SH-SY5Y (cell line): ENCODE measurements at regions not wholly inside any gene's neighbourhood (a gene's known extent, or its start where the extent isn't known, plus 50 kb on each side); places are given as distances from the start of the nearest gene placed in this dataset.

ENCODE experiments used
- GATA2 ChIP-seq: IDR thresholded peaks from 2 replicates; pipeline ENCODE4 v1.6.1; 2011; ENCODE audit warnings: mild to moderate bottlenecking, low read depth, low read length
- GATA3 ChIP-seq: IDR thresholded peaks from 2 replicates; pipeline ENCODE4 v1.6.1; 2011; ENCODE audit warnings: low read depth, mild to moderate bottlenecking, low read length, moderate library complexity

DNA sequence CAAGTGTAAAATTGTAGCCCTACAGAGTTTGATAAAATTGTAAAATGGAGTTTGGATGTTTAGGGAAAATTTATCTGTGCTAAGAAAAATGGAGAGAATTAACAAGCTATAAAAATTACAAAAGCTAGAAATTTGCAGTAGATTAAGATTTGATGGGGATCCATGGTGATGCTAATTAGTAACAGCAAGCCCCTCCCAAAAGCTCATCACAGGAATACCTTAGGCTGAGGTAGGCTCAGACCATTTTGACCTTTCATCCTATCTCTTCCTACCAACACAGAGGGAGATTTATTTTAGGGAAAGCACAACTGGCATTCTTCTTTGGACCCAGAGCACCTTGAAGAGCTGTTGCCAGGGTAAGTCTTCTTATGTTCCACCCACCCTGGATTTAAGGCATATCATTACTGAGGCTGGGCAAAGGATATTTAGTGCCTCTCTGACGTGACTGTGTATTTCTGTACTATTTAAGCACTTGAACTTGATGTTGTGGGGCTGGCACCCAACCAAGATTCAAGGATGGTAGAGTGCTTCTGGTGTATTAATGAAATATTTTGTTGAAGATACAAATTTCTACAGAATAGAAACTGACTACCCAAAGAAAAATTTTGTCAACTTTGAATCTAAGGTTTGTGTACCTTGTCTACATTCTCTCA is 70.8 kb upstream of the SLC39A10 start:
- TF ChIP-seq GATA3, result no peak
- TF ChIP-seq GATA2, result no peak

DNA sequence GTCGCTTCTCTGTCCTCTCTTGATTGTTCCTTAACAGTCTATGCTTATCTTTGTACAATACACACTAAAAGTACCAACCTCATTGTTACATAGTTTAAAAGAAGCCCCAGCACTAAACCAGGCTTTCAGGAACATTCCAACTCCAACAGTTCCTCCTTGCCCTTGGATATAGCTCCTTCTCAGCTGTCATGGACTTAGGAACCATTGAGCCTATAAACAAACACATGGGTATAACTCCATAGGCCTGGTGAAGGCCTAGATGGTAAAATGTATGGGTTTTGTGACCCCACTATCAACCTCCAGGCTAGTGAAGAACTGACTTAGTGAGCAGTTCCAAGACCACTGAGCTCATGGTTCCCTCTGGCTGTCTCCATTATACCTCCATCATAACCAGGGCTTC is 74.8 kb upstream of the SLC39A10 start:
- no peak for TF ChIP-seq GATA2
- no peak for TF ChIP-seq GATA3

DNA sequence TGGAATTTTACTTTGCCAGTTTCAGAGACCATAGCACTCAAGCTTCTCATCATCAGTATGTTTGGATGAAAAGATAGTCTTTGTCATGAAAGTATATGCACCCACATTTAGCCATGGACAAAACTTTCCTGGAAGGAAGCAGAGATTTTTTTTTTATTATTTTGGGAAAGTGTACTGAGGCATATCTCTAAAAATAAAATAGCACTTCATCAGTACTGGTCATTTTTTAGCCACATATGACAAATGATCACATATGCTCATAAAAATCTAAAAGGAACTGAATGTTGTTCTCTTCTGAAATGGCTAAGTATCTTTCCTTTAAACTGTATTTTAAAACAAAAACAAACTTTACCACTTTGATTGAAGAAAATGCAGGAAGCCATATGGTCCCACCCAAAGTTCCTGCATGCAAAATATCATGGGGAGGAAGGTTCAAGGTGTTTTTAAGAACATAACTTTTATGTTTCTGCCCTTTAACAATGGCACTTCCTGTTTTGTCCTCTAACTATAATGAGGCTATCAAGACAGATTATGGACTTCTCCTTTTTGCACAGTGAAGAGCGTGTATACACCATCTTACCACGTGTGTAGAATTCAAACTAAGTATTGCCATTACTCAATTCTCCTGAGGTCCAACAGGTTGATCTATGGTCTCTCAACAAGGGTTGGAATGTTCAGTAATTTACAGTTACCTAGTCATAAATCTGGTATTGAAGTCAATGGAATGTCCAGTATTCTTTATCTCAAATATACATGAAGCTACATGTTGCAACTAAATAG is 77.1 kb upstream of the SLC39A10 start:
- TF ChIP-seq GATA2 (no peak), GATA3 (no peak)

DNA sequence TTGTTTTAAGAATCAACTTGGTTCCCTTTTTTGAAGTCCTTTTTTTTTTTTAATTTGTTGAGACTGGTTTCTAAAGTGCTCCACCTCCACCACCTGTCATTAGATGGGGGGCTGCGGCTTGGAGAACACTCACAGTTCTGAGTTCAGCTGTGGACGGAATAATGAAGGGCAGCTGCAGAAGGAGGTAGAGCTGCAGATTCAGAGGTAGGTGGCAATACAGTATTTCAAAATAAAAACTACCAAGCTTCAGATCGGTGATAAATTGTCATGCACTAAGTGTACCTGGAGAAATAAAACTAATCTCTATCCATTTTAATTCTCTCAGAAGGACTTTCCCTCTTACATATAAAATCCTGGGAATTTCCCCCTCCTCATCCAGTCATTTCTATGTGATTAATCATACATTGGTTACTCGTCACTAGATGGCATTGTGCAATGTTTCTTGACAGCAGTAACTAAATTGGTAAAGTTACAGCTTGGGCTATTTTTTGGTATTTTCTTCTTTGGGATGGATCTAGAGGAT is 81.1 kb upstream of the SLC39A10 start:
- TF ChIP-seq GATA3 (no peak), GATA2 (no peak)

DNA sequence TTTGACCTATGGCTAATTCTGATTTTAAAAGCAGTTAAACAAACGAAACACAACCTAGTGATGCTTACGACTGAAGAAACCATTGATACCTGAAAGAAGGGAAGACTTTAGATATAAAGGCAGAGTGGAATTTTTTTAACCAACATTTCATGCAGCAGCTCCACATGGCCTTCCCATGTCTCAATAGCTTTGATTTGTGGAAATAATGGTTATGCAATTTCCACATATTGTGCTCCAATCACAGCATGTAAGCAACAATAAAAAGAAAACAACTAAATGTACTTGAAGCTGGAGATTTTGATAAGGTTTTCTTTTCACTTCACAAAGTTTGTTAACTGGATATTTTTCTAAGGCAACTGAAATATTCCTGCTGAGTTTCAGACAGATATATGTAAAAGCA is 82.0 kb upstream of the SLC39A10 start:
- TF ChIP-seq GATA3, result no peak
- no peak for TF ChIP-seq GATA2

DNA sequence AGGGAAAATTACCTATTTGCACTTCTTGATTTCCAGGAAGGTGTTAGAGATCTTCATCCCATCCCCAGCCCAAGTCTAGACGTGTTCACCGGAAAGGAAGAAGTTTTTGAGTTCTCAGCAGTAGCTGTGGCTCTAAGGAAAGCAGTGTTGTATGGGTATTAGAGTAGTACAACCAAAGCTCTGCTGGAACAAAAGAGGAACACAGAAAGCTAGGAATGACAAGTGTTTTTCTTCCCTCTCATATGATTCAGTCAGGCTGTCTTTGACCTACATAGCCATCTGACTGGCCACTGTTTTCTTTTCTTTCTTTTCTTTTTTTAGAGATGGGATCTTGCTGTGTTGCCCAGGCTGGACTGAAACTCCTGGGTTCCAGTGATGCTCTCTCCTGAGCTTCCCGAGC is 82.7 kb upstream of the SLC39A10 start:
- TF ChIP-seq GATA3, result no peak
- no peak for TF ChIP-seq GATA2

DNA sequence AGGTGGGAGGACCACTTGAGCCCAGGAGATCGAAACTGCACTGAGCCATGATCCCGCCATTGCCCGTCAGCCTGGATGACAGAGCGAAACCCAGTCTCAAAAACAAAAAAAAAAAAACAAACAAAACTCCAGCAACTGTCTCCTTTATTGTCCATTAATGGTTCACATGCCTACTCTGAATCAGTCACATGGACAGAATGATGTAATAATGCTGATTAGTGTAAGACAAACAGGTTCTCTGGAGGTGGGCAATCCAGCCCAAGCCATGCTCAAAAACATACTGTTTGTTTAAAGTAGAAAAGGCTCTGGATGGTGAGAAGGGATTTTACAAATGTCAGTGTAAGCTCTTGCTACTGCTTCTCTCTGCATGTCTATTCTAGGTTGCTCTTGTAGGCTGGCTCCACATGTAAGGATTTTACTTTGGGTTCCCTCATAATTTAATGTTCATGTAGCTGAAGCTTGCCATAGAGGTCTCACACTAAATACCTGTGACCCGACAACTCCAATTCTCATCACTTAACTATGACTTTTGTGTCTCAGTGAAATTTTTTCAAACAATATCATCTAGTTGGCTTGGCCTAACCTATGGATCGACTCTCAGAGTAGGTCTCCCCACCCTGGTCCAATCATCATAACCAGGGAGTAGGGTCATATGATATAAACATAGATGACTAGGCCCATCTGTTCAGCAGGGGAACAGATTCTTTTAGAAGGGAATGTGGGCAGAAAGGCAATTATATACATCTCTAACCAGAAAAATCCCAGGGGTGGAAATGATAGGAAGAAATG is 83.9 kb upstream of the SLC39A10 start:
- TF ChIP-seq GATA2, result no peak

DNA sequence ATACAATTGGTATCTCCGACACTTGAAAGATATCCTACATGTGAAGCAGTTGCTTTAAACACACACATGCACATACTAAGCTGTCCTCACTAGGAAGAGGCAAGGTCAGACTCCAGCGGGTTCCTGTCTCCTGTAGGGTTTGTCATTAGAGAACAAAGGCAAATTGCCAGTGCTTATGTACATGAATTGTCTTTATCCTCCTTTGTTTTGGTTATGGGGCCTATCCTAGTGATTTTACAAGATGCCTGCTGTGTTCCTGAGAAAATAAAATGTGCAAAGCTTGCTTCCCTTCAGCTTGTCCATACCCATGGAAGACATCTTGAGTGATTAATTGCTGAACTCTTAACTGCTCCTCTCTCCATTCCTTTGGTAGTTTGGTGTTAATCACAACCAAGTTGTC is 86.7 kb upstream of the SLC39A10 start:
- TF ChIP-seq GATA3 (no peak), GATA2 (no peak)

DNA sequence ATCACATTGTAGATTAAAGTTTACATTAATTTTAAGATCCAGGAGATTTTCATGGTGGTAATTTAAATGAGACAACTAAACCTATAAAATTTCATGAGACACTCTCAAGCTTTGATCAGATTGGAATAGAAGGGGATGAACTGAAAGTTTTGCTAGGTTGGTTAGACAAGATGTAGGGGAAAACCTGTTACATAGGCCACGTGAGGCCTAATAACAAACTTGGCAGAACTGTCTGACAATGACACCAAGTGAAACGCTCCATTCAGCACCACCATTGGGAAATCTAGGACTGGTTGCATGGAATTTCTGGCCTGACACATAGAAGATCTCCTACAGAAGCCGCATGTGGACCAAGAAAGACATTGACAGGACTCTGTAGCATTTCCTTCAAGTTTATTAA is 87.8 kb upstream of the SLC39A10 start:
- TF ChIP-seq GATA3, result no peak
- no peak for TF ChIP-seq GATA2

DNA sequence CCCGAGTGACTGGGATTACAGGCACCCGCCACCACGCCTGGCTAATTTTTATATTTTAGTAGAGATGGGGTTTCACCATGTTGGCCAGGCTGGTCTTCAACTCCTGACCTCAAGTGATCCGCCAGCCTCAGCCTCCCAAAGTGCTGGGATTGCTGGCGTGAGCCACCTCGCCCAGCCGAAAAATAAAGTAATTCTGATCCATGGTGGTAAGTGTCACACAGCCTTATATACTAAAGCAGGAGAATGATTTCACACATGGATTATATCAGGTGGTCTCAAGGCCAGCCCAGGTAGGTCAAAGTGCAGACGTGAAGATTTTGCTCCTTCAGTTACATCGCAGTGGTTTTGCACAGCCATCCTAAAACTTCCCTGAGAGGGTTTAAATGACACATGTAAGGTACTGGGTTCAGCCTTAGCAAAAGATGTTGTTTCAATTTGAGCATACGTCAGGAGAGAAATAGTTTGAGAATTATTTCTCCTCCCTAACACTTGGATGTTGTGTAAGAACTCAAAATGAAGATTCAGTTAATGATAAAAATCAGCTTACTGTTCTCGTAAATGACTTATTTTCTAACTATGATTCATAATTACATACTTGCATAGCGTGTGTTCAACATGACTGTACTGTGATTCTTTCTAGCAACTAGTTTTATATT is 93.0 kb upstream of the SLC39A10 start:
- TF ChIP-seq GATA3 (no peak), GATA2 (no peak)

DNA sequence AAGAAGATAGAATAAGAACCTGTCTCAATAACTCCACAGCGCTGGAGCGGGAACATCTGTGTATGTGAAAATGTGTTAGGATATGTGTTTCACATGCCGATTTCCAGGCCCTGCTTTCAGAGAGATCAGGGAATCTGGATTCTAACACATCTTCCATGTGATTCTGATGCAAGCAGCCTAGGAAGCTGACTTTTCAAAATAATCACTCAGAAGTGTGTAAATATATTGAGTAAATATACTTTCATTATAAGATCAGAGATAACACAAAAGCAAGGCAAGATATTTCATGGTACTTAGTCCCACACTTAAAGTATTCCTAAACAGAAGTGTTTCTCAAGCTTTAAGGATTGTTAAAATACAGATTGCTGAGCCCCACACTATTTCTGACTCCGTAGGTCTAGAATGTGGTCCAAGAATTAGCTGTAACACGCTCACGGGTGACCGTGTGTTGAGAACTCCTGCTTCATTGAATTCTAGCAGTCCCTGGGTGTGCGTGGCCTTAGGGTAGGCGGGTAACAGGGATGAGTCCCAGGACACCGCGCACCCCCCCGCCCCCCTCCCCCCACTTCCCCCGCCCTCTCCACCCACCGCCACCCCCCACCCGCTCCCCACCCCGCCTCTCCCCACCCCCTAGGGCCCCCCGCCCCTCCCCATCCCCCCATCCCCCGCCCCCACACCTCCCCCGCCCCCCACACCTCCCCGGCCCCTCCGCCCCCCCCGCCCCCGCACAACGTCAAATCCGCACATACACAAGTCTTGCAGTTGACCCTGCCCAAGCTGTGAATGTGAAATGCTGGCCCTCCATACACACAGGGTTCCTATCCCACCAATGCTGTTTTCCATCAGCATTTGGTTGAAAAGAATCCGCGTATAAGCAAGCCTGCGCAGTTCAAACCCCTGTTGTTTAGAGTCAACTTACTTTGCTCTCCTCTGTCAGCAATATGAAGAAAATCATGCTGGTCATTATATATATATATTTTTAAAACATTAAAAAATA is 94.2 kb upstream of the SLC39A10 start:
- no peak for TF ChIP-seq GATA2
- TF ChIP-seq GATA3, result no peak

DNA sequence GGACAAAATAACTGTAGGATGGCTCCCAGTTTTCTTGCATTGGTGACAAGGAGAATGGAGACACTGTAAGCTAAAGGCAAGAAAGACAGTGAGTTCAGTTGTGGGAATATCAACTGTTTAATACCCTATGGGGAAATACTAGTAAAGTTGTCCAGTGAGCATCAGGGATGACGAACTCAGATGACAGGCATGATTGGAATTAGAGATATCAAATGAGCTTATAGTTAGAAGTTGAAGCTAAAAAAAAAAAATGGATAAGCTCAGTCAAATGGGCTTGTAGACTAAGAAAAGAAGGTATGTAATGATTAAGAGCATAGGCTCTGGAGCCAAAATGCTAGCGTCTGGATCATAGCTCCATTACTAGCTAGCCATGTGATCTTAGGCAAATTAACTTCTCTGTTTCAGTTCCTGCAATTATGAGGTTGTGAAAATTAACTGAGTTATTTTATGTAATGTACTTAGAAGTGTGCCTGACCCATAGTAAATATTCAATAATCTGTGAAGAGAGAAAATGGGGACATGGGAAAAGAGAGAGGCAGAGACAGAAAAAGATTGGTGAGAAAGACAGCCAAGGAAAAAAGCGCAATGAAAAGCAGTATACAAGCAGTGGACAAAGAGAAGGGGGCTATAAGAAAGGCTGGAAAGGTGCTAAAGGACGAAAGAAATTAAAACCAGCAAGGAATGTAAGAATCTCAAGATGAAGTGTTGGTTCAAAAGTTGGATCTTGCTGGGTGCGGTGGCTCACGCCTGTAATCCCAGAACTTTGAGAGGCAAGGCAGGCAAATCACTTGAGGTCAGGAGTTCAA is 95.7 kb upstream of the SLC39A10 start:
- TF ChIP-seq GATA3 (no peak), GATA2 (no peak)
